WTC11 (cell line): ENCODE measurements at regions not wholly inside any gene's neighbourhood (a gene's known extent, or its start where the extent isn't known, plus 50 kb on each side); places are given as distances from the start of the nearest gene placed in this dataset.

Source experiments
- ATAC-seq: fragments of 200-7000 bp; cut with Tn5 transposase; 2 replicates; pipeline ENCODE4 v1.10.0; 2021; ENCODE audit warnings: mild to moderate bottlenecking, moderate library complexity
- CTCF ChIA-PET: fragments of 300-600 bp; sonication (Branson Sonifier 250); formaldehyde crosslinking; loops from one replicate; lab custom pipeline; 2021; ENCODE audit warnings: antibody characterized with exemption; lab: Charles Lee
- POLR2A ChIA-PET: fragments of 350-600 bp; sonication (Branson Sonifier 250); formaldehyde crosslinking; loops from one replicate; lab custom pipeline; 2021; ENCODE audit warnings: antibody characterized with exemption; lab: Charles Lee
- DNase-seq: peaks from one replicate; pipeline ENCODE4 v3.0.0; 2021; ENCODE audit warnings: low spot score
- H3K27ac Mint-ChIP-seq: 2 replicates; pipeline ENCODE4 v1.8.0; 2021; ENCODE audit warnings: mixed read lengths
- H3K27me3 Mint-ChIP-seq: 2 replicates; pipeline ENCODE4 v1.8.0; 2021; ENCODE audit warnings: low read depth, mild to moderate bottlenecking, moderate library complexity, mixed read lengths
- H3K36me3 Mint-ChIP-seq: 2 replicates; pipeline ENCODE4 v1.8.0; 2021; ENCODE audit warnings: mixed read lengths
- H3K4me1 Mint-ChIP-seq: 2 replicates; pipeline ENCODE4 v1.8.0; 2022; ENCODE audit warnings: mixed read lengths
- H3K4me3 Mint-ChIP-seq: 2 replicates; pipeline ENCODE4 v1.8.0; 2021; ENCODE audit warnings: mild to moderate bottlenecking, moderate library complexity, mixed read lengths
- H3K9me3 Mint-ChIP-seq: 2 replicates; pipeline ENCODE4 v1.8.0; 2021; ENCODE audit warnings: mixed read lengths
- ARID4B ChIP-seq: sonication (generic); formaldehyde crosslinking; IDR thresholded peaks from 2 replicates; pipeline ENCODE4 v1.8.0; 2023; ENCODE audit warnings: missing genetic modification reagents, mild to moderate bottlenecking, borderline replicate concordance
- ATF2 ChIP-seq: sonication (generic); formaldehyde crosslinking; IDR thresholded peaks from 2 replicates; pipeline ENCODE4 v1.8.1; 2022; ENCODE audit warnings: low read depth, missing genetic modification reagents, borderline replicate concordance
- ATF6 ChIP-seq: sonication (generic); formaldehyde crosslinking; IDR thresholded peaks from 2 replicates; pipeline ENCODE4 v1.8.1; 2023; ENCODE audit warnings: mild to moderate bottlenecking, missing genetic modification reagents
- EMX1 ChIP-seq: fragments of 250-450 bp; sonication (Bioruptor Pico); IDR thresholded peaks from 2 replicates; pipeline ENCODE4 v1.8.0; 2021; ENCODE audit warnings: mild to moderate bottlenecking
- FOXJ3 ChIP-seq: sonication (generic); formaldehyde crosslinking; IDR thresholded peaks from 2 replicates; pipeline ENCODE4 v1.9.0; 2021; ENCODE audit warnings: missing genetic modification reagents, mild to moderate bottlenecking, borderline replicate concordance
- FOXK1 ChIP-seq: sonication (generic); formaldehyde crosslinking; IDR thresholded peaks from 2 replicates; pipeline ENCODE4 v1.8.0; 2022; ENCODE audit warnings: mild to moderate bottlenecking, moderate library complexity, missing genetic modification reagents
- HMGA2 ChIP-seq: fragments of 250-450 bp; sonication (Bioruptor Pico); IDR thresholded peaks from 2 replicates; pipeline ENCODE4 v1.4.0; 2021; ENCODE audit warnings: mild to moderate bottlenecking, moderate library complexity
- JAZF1 ChIP-seq: fragments of 250-450 bp; sonication (Bioruptor Pico); IDR thresholded peaks from 2 replicates; pipeline ENCODE4 v1.9.0; 2021; ENCODE audit warnings: moderate library complexity, mild to moderate bottlenecking, inconsistent platforms
- MLX ChIP-seq: sonication (generic); formaldehyde crosslinking; IDR thresholded peaks from 2 replicates; pipeline ENCODE4 v1.8.1; 2023; ENCODE audit warnings: mild to moderate bottlenecking, missing genetic modification reagents, moderate library complexity
- PRRX2 ChIP-seq: fragments of 250-450 bp; sonication (Bioruptor Pico); IDR thresholded peaks from 2 replicates; pipeline ENCODE4 v1.8.0; 2021; ENCODE audit warnings: mild to moderate bottlenecking
- SP1 ChIP-seq: sonication (generic); formaldehyde crosslinking; conservative IDR thresholded peaks from 2 replicates; pipeline ENCODE4 v1.8.1; 2022; ENCODE audit warnings: missing genetic modification reagents
- USF2 ChIP-seq: sonication (generic); formaldehyde crosslinking; IDR thresholded peaks from 2 replicates; pipeline ENCODE4 v1.8.1; 2023; ENCODE audit warnings: mild to moderate bottlenecking, missing genetic modification reagents, moderate library complexity
- ZNF263 ChIP-seq: sonication (generic); formaldehyde crosslinking; IDR thresholded peaks from 2 replicates; pipeline ENCODE4 v1.8.1; 2022; ENCODE audit warnings: low read depth, mild to moderate bottlenecking, moderate library complexity, missing genetic modification reagents
- ZNF281 ChIP-seq: sonication (generic); formaldehyde crosslinking; IDR thresholded peaks from 2 replicates; pipeline ENCODE4 v1.8.0; 2023; ENCODE audit warnings: mild to moderate bottlenecking, missing genetic modification reagents

- TF ChIP-seq ARID4B (CRISPR knock-in tag) (no peak), FOXK1 (no peak), SP1 (CRISPR knock-in tag) (no peak), USF2 (CRISPR knock-in tag) (no peak)
Observed at GRCh38 chr3:43190670-43191069, 84.8 kb upstream of the POMGNT2 start (continued).

GRCh38 chr3:43187836-43188479 is 82.1 kb upstream of the POMGNT2 start:
- H3K27ac Mint-ChIP-seq = no peak overlapping the region
- no peaks in the 10 kb centered on the region for H3K36me3 Mint-ChIP-seq
- no peaks in the 10 kb centered on the region for H3K27me3 Mint-ChIP-seq
- ATAC-seq (no peak), DNase-seq (no peak)
- no peaks in the 10 kb centered on the region for H3K4me1 Mint-ChIP-seq
- ChIA-PET POLR2A (no interaction called here), CTCF (no interaction called here)
- no peak overlapping the region for H3K4me3 Mint-ChIP-seq
- peaks cover 23% of the 10 kb centered on the region for H3K9me3 Mint-ChIP-seq
- TF ChIP-seq ZNF263 (CRISPR knock-in tag) (no peak), FOXJ3 (CRISPR knock-in tag) (no peak), ATF2 (CRISPR knock-in tag) (no peak), HMGA2 (no peak), MLX (no peak), ATF6 (no peak)

GRCh38 chr3:43185983-43186314 is 80.1 kb upstream of the POMGNT2 start:
- H3K4me1 Mint-ChIP-seq = peaks cover under 1% of the 10 kb centered on the region; the same call in 1 of the 2 replicates
- H3K9me3 Mint-ChIP-seq = peaks cover 19% of the 10 kb centered on the region
- no peak overlapping the region for H3K4me3 Mint-ChIP-seq
- TF ChIP-seq ZNF281 (CRISPR knock-in tag) = no peak
- no peak for TF ChIP-seq USF2 (CRISPR knock-in tag)
- no peak for TF ChIP-seq PRRX2
- no peak for TF ChIP-seq EMX1 (CRISPR knock-in tag)
- TF ChIP-seq JAZF1 (CRISPR knock-in tag) = no peak
- ChIA-PET POLR2A (no interaction called here), CTCF (no interaction called here)
- ATAC-seq (no peak), DNase-seq (no peak)
- no peaks in the 10 kb centered on the region for H3K36me3 Mint-ChIP-seq
- H3K27me3 Mint-ChIP-seq = no peaks in the 10 kb centered on the region
- no peak overlapping the region for H3K27ac Mint-ChIP-seq
